CD14-positive monocyte (primary cell): ENCODE measurements at regions not wholly inside any gene's neighbourhood (a gene's known extent, or its start where the extent isn't known, plus 50 kb on each side); places are given as distances from the start of the nearest gene placed in this dataset.

ENCODE experiments used
- DNase-seq, 3 donors: peaks; one replicate each; pipeline ENCODE4 v3.0.0-alpha.2; 2011 to 2022
- H2AFZ ChIP-seq: 2 replicates; pipeline ENCODE4 v1.6.0; 2012; ENCODE audit warnings: mild to moderate bottlenecking, low read depth, low read length, inconsistent platforms; ENCODE audit not compliant: insufficient read depth, poor library complexity, severe bottlenecking
- H3K27ac ChIP-seq, 2 donors: 1 replicate in 1 of 2; 2 replicates in 1 of 2; pipeline ENCODE4 v1.5.1; 2012 to 2013; ENCODE audit warnings: low read length in 2 of 2, control low read depth in 1 of 2, inconsistent platforms in 1 of 2, low read depth in 1 of 2, mild to moderate bottlenecking in 1 of 2
- H3K27me3 ChIP-seq, 2 donors: one replicate each; pipeline versions ENCODE4 v1.6.0 to v1.6.1; 2011 to 2013; ENCODE audit warnings: low read length in 2 of 2; ENCODE audit not compliant: control insufficient read depth in 2 of 2, insufficient read depth in 2 of 2
- H3K36me3 ChIP-seq, 2 donors: replicated peaks in 1 of 2; 1 replicate in 1 of 2; 2 replicates in 1 of 2; pipeline versions ENCODE4 v1.5.1 to v1.6.1; 2012 to 2013; ENCODE audit warnings: low read length in 2 of 2, control low read depth in 1 of 2, inconsistent platforms in 1 of 2, mild to moderate bottlenecking in 1 of 2; ENCODE audit not compliant: insufficient read depth in 2 of 2, control insufficient read depth in 1 of 2
- H3K4me1 ChIP-seq, 2 donors: 1 replicate in 1 of 2; 2 replicates in 1 of 2; pipeline versions ENCODE4 v1.5.1 to v1.6.1; 2012 to 2013; ENCODE audit warnings: low read length in 2 of 2, control low read depth in 1 of 2, inconsistent platforms in 1 of 2, mild to moderate bottlenecking in 1 of 2, moderate library complexity in 1 of 2; ENCODE audit not compliant: insufficient read depth in 2 of 2, control insufficient read depth in 1 of 2
- H3K4me2 ChIP-seq: replicated peaks from 2 replicates; pipeline ENCODE3; 2012; ENCODE audit warnings: low read length, moderate library complexity, mild to moderate bottlenecking; ENCODE audit not compliant: poor library complexity, severe bottlenecking; ENCODE audit errors: extremely low read depth
- H3K4me3 ChIP-seq, 3 experiments: fragments of 200-600 bp in 1 of 3; sonication (generic) in 1 of 3; replicated peaks in 1 of 3; 1 replicate in 2 of 3; 2 replicates in 1 of 3; pipeline ENCODE4 v1.5.1; 2011 to 2013; ENCODE audit warnings: low read length in 3 of 3, mild to moderate bottlenecking in 3 of 3, control low read depth in 2 of 3, low read depth in 2 of 3, inconsistent platforms in 1 of 3, moderate library complexity in 1 of 3
- H3K79me2 ChIP-seq: 2 replicates; pipeline ENCODE4 v1.6.0; 2012; ENCODE audit warnings: mild to moderate bottlenecking, control low read depth, inconsistent platforms, low read length, moderate library complexity; ENCODE audit not compliant: insufficient read depth
- H3K9ac ChIP-seq: 2 replicates; pipeline ENCODE4 v1.6.0; 2017; ENCODE audit warnings: low read length, mild to moderate bottlenecking; ENCODE audit not compliant: insufficient read depth, poor library complexity, severe bottlenecking
- H3K9me3 ChIP-seq, 2 donors: replicated peaks in 1 of 2; 1 replicate in 1 of 2; 2 replicates in 1 of 2; pipeline versions ENCODE4 v1.5.1 to v1.6.1; 2012 to 2013; ENCODE audit warnings: low read length in 2 of 2, control low read depth in 1 of 2; ENCODE audit not compliant: control insufficient read depth in 1 of 2, insufficient read depth in 1 of 2
- H4K20me1 ChIP-seq: 2 replicates; pipeline ENCODE4 v1.6.0; 2012; ENCODE audit warnings: mild to moderate bottlenecking, low read length, control low read depth, moderate library complexity; ENCODE audit not compliant: insufficient read depth
- H3K27ac Mint-ChIP-seq, 7 donors: one replicate each; pipeline ENCODE4 v1.8.0; 2020; ENCODE audit warnings: mild to moderate bottlenecking in 7 of 7, mixed read lengths in 7 of 7, moderate library complexity in 6 of 7, inconsistent platforms in 2 of 7
- H3K27me3 Mint-ChIP-seq, 3 donors: one replicate each; pipeline ENCODE4 v1.8.0; 2021 to 2022; ENCODE audit warnings: low read depth in 3 of 3, mild to moderate bottlenecking in 3 of 3, mixed read lengths in 3 of 3, moderate library complexity in 3 of 3, inconsistent platforms in 1 of 3
- H3K36me3 Mint-ChIP-seq, 2 donors: one replicate each; pipeline ENCODE4 v1.8.0; 2020; ENCODE audit warnings: mixed read lengths in 2 of 2, inconsistent platforms in 1 of 2, mild to moderate bottlenecking in 1 of 2
- H3K4me1 Mint-ChIP-seq: one replicate; pipeline ENCODE4 v1.8.0; 2020; ENCODE audit warnings: mild to moderate bottlenecking, mixed read lengths
- H3K4me3 Mint-ChIP-seq, 2 donors: one replicate each; pipeline ENCODE4 v1.8.0; 2020; ENCODE audit warnings: mild to moderate bottlenecking in 2 of 2, mixed read lengths in 2 of 2, moderate library complexity in 1 of 2
- H3K9me3 Mint-ChIP-seq, 7 donors: one replicate each; pipeline ENCODE4 v1.8.0; 2020 to 2022; ENCODE audit warnings: mixed read lengths in 7 of 7, mild to moderate bottlenecking in 6 of 7, moderate library complexity in 6 of 7, inconsistent platforms in 2 of 7
- WGBS: methylation state at CpG from one replicate; pipeline ENCODE4 v1.1.5; 2013; ENCODE audit warnings: missing lambda C conversion rate; ENCODE audit not compliant: insufficient coverage; 5-methylcytosine and 5-hydroxymethylcytosine counted together
- intact Hi-C, 2 donors: fragments of 100-400 bp; cut with micrococcal nuclease; formaldehyde crosslinking; loops; one replicate each; pipeline versions ENCODE4 v1.15.0 to v1.15.1; 2023
- TF ChIP-seq, protein P1 (sequence below): fragments of 200-600 bp; IDR thresholded peaks from one replicate; pipeline ENCODE4 v1.8.0; 2022; ENCODE audit warnings: antibody characterized with exemption, mild to moderate bottlenecking

DNA sequence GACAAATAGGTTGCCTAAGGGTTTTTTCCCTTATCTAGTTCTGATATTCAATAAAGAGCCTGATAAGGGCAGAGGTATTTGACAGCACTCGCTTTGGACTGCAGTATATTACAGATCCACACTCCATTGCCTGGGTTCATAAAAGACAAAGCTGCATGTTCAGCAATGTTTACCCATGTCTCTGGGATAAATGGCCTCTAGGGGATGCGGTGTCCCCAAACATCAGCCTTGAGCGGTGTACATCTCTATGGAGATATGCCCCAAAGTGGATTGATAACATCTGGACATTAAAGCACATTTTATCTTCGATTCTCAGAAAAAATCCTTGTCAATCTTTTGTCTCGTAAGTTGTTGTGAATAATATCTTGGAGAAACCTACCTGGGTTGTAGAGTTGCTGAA, 660.8 kb upstream of the AADAT start:
- no peak for DNase-seq
- intact Hi-C loops = no loop called here
- Histone ChIP-seq H4K20me1 (no peaks in the 10 kb centered on the region), H2AFZ (no peak overlapping the region), H3K36me3 (no peaks in the 10 kb centered on the region), H3K9me3 (peaks cover 7 to 13% of the 10 kb centered on the region in 2 donors), H3K9ac (no peak overlapping the region), H3K79me2 (no peaks in the 10 kb centered on the region), H3K27ac (no peak overlapping the region), H3K4me3 (no peak overlapping the region), H3K4me1 (no peaks in the 10 kb centered on the region), H3K4me2 (no peak overlapping the region), H3K27me3 (no peaks in the 10 kb centered on the region)
- TF ChIP-seq, protein P1, sequence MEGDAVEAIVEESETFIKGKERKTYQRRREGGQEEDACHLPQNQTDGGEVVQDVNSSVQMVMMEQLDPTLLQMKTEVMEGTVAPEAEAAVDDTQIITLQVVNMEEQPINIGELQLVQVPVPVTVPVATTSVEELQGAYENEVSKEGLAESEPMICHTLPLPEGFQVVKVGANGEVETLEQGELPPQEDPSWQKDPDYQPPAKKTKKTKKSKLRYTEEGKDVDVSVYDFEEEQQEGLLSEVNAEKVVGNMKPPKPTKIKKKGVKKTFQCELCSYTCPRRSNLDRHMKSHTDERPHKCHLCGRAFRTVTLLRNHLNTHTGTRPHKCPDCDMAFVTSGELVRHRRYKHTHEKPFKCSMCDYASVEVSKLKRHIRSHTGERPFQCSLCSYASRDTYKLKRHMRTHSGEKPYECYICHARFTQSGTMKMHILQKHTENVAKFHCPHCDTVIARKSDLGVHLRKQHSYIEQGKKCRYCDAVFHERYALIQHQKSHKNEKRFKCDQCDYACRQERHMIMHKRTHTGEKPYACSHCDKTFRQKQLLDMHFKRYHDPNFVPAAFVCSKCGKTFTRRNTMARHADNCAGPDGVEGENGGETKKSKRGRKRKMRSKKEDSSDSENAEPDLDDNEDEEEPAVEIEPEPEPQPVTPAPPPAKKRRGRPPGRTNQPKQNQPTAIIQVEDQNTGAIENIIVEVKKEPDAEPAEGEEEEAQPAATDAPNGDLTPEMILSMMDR = no peak
- H3K4me3 Mint-ChIP-seq = no peak overlapping the region
- H3K27ac Mint-ChIP-seq = no peak overlapping the region
- no peaks in the 10 kb centered on the region for H3K36me3 Mint-ChIP-seq
- H3K27me3 Mint-ChIP-seq = no peaks in the 10 kb centered on the region
- WGBS = 100% methylated on average over 2 of the region's 5 CpGs
- no peaks in the 10 kb centered on the region for H3K4me1 Mint-ChIP-seq
- H3K9me3 Mint-ChIP-seq = peaks cover 0 to 14% (median 6%) of the 10 kb centered on the region in 7 donors

DNA sequence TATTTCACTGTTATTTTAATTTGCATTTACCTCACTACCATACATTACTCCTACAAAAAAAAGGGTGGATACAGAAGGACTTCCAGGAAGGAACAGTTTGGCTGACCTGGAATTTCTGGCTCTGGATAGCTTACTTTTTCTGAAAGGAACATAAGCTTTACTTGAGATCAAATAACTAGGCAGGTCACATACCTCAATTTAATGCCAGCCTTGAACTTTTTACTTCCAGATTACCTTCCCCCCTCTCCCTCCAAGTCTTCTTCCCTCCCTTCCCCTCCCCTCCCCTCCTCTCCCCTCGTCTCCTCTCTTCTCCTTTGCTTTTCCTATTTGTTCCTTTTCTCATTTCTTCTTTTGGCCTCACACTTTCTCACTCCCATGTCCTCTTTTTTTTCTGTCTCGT, 659.2 kb upstream of the AADAT start:
- H3K27ac Mint-ChIP-seq = no peak overlapping the region
- Histone ChIP-seq H3K4me2 (no peak overlapping the region), H3K79me2 (no peaks in the 10 kb centered on the region), H3K4me3 (no peak overlapping the region), H2AFZ (no peak overlapping the region), H4K20me1 (no peaks in the 10 kb centered on the region), H3K27ac (no peak overlapping the region), H3K9me3 (peaks cover 4 to 5% of the 10 kb centered on the region in 2 donors), H3K9ac (no peak overlapping the region), H3K4me1 (no peaks in the 10 kb centered on the region), H3K36me3 (no peaks in the 10 kb centered on the region), H3K27me3 (no peaks in the 10 kb centered on the region)
- H3K27me3 Mint-ChIP-seq = no peaks in the 10 kb centered on the region
- no peak for DNase-seq
- TF ChIP-seq, protein P1 = no peak
- intact Hi-C loops = no loop called here
- no peaks in the 10 kb centered on the region for H3K36me3 Mint-ChIP-seq
- H3K4me3 Mint-ChIP-seq = no peak overlapping the region
- WGBS = 25% methylated on average over 1 of the region's 2 CpGs
- H3K9me3 Mint-ChIP-seq = peaks cover 0 to 10% (median 2%) of the 10 kb centered on the region in 7 donors
- H3K4me1 Mint-ChIP-seq = no peaks in the 10 kb centered on the region
